Left lung (tissue), 4 donors: ENCODE measurements at regions not wholly inside any gene's neighbourhood (a gene's known extent, or its start where the extent isn't known, plus 50 kb on each side); places are given as distances from the start of the nearest gene placed in this dataset.

Experiments
- ATAC-seq: fragments of 200-7000 bp; cut with Tn5 transposase; one replicate; pipeline ENCODE4 v1.9.1; 2020; ENCODE audit warnings: moderate library complexity
- DNase-seq, 4 donors: peaks; one replicate each; pipeline ENCODE4 v3.0.0-alpha.2; 2013 to 2020
- H3K27ac ChIP-seq, 2 donors: fragments of 200-600 bp; sonication (generic) in 1 of 2; one replicate each; pipeline versions ENCODE4 v1.5.0 to v1.8.0; 2020 to 2021
- H3K27me3 ChIP-seq, 2 donors: fragments of 200-600 bp; sonication (generic) in 1 of 2; one replicate each; pipeline versions ENCODE4 v1.5.0 to v1.8.0; 2020 to 2021
- H3K36me3 ChIP-seq, 2 donors: fragments of 200-600 bp; sonication (generic) in 1 of 2; one replicate each; pipeline versions ENCODE4 v1.5.0 to v1.8.0; 2020 to 2021
- H3K4me1 ChIP-seq, 2 donors: fragments of 200-600 bp; one replicate each; pipeline ENCODE4 v1.8.0; 2021
- H3K4me3 ChIP-seq, 2 donors: fragments of 200-600 bp; sonication (generic) in 1 of 2; one replicate each; pipeline versions ENCODE4 v1.5.0 to v1.8.0; 2020 to 2021; ENCODE audit warnings: mild to moderate bottlenecking in 1 of 2
- H3K9me3 ChIP-seq, 2 donors: fragments of 200-600 bp; sonication (generic) in 1 of 2; one replicate each; pipeline versions ENCODE4 v1.5.0 to v1.8.0; 2020 to 2021
- intact Hi-C, 2 donors: fragments of 100-400 bp; cut with DNase I; formaldehyde crosslinking; loops; one replicate each; pipeline versions ENCODE4 v1.11.2 to v1.14.2; 2022
- TF ChIP-seq, protein P1 (sequence below), 2 donors: fragments of 200-600 bp; sonication (generic) in 1 of 2; IDR thresholded peaks; one replicate each; pipeline versions ENCODE4 v1.5.0 to v1.8.0; 2021; ENCODE audit warnings: antibody characterized with exemption in 2 of 2
- donor health status: DM: no; HTN: yes; CAD: no.
- donor health status: DM: no; HTN: no; CAD: no.

DNA sequence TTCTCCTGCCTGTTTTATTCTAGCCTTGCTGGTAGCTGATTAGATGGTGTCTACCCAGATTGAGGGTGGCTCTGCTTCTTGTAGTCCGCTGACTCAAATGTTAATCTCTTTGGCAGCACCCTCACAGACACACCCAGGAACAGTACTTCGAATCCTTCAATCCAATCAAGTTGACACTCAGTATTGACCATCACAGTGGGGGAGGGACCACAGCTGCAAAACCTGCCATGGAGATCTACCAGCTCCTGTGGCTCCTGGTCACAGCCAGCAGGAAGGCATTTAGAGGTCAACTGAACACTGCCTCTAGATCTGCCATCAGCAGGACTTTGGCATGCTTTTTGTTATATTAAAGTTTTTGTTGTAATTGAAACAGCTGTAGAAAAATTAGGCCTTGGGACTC is 146.9 kb downstream of the RWDD3 start:
- ATAC-seq (no peak), DNase-seq (no peak)
- Histone ChIP-seq H3K4me3 (no peak overlapping the region), H3K36me3 (no peaks in the 10 kb centered on the region), H3K27ac (no peak overlapping the region), H3K9me3 (no peaks in the 10 kb centered on the region), H3K4me1 (no peaks in the 10 kb centered on the region), H3K27me3 (no peaks in the 10 kb centered on the region)
- intact Hi-C loops: no loop called here
- TF ChIP-seq, protein P1, sequence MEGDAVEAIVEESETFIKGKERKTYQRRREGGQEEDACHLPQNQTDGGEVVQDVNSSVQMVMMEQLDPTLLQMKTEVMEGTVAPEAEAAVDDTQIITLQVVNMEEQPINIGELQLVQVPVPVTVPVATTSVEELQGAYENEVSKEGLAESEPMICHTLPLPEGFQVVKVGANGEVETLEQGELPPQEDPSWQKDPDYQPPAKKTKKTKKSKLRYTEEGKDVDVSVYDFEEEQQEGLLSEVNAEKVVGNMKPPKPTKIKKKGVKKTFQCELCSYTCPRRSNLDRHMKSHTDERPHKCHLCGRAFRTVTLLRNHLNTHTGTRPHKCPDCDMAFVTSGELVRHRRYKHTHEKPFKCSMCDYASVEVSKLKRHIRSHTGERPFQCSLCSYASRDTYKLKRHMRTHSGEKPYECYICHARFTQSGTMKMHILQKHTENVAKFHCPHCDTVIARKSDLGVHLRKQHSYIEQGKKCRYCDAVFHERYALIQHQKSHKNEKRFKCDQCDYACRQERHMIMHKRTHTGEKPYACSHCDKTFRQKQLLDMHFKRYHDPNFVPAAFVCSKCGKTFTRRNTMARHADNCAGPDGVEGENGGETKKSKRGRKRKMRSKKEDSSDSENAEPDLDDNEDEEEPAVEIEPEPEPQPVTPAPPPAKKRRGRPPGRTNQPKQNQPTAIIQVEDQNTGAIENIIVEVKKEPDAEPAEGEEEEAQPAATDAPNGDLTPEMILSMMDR (IDR thresholded peaks at IDR 0.05): no peak

DNA sequence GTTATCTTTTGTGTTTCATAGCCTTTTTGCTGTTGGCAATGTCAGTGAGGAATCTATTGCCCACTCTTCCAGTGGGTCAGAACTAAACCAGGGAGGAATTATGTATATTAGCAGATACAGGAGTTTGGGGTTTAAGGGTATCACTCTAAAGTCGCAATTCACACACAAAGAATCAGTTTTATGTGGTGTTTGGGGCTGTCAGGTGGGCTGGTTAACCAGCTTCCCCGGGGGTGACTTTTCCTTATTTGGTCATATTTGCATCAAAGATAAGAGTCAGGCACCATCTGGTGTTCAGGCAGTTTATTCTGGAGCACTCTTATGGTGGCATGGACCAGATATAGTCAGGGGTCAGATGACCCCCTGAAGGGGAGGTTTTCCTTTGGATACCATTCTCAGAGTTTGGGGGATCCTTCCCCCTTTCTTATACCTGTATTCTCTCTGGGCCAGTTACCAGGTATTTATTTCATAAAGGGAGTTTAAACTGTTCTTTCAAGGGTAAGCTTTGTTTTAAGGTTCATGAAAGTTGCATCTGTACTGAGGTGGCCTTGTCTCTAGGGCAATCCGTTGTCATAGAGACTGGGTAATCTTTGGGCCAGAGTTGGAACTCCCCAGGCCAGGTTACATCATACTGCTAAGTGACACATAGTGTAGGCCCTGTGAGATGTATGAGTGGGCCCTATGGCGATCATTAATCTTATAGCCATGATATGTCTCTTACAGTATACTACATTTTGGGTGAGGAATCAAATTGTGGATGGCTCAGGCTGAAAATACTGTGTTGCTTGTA is 148.2 kb downstream of the RWDD3 start:
- no peak for DNase-seq
- H3K27me3 ChIP-seq: no peaks in the 10 kb centered on the region
- TF ChIP-seq, protein P1 (IDR thresholded peaks at IDR 0.05): no peak
- no peaks in the 10 kb centered on the region for H3K9me3 ChIP-seq
- no peak for ATAC-seq
- H3K36me3 ChIP-seq: no peaks in the 10 kb centered on the region
- no peak overlapping the region for H3K4me3 ChIP-seq
- no peaks in the 10 kb centered on the region for H3K4me1 ChIP-seq
- H3K27ac ChIP-seq: no peak overlapping the region
- intact Hi-C loops: no loop called here

DNA sequence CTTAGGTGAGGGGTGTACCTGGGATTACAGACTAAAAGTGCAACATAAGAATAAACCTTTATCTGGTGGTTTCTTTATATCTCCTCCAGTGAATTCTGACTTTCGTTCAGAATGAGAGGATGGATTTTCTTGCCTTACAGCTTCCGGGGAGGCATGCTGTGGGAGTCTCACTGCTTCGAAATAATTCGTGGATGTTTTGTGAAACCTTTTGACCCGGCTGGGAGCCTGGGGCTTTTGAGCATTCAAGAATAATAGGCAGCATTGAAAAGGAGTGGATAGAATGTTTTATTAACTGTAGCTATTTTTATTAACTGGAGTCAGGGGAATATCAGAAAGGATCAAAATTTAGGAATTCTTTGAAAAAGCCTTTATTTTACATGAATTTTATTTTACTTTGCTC is 149.1 kb downstream of the RWDD3 start:
- Histone ChIP-seq H3K36me3 (no peaks in the 10 kb centered on the region), H3K4me1 (no peaks in the 10 kb centered on the region), H3K27ac (no peak overlapping the region), H3K4me3 (no peak overlapping the region), H3K27me3 (no peaks in the 10 kb centered on the region), H3K9me3 (no peaks in the 10 kb centered on the region)
- DNase-seq (no peak), ATAC-seq (no peak)
- intact Hi-C loops: no loop called here
- TF ChIP-seq, protein P1 (IDR thresholded peaks at IDR 0.05): no peak

DNA sequence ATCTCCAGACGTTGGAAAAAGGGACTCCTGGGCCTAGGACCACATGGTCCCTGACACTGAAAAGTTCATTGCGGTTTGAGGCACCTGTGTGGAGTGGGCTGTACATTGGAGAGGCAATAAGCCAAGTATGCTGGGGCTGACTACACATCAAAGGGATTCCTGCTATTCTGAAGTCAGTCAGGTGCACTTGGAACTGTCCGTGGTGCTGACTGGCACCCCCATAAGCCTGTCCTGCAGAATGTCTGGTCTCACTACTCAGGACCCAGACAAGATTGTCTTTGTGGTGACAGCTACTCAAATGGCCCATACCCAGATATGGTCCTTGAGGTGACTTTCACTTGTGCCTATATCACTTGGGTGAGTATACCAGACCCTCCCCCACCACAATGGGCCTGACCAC is 150.6 kb downstream of the RWDD3 start:
- peak; percentile 38 for ATAC-seq
- H3K27ac ChIP-seq: no peak overlapping the region
- H3K4me3 ChIP-seq: no peak overlapping the region
- intact Hi-C loops: no loop called here
- H3K27me3 ChIP-seq: no peaks in the 10 kb centered on the region
- H3K36me3 ChIP-seq: no peaks in the 10 kb centered on the region
- TF ChIP-seq, protein P1 (IDR thresholded peaks at IDR 0.05): no peak
- H3K9me3 ChIP-seq: no peaks in the 10 kb centered on the region
- H3K4me1 ChIP-seq: no peaks in the 10 kb centered on the region
- DNase-seq: peak in 2 of 4 donors; percentile 20 to 57

DNA sequence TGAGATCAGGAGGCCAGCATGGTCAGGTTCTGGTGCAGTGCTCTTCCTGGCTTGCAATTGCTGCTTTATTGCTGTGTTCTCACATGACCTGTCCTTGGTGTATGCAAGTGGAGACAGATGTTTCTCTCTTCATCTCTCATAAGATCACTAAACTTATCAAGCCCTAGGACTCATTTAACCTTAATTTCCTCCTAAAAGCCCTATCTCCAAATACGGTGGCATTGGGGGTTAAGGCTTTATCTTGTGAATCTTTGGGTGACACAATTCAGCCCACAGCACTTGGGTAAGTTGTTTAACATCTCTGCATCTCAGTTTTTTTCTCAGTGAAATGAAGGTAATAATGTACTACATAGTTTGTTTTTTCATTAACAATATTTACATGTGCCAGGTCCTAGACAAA is 152.4 kb downstream of the RWDD3 start:
- intact Hi-C loops: no loop called here
- TF ChIP-seq, protein P1 (IDR thresholded peaks at IDR 0.05): no peak
- Histone ChIP-seq H3K4me1 (no peaks in the 10 kb centered on the region), H3K27me3 (no peaks in the 10 kb centered on the region), H3K27ac (no peak overlapping the region), H3K4me3 (no peak overlapping the region), H3K9me3 (no peaks in the 10 kb centered on the region), H3K36me3 (no peaks in the 10 kb centered on the region)
- DNase-seq (no peak), ATAC-seq (no peak)
